IMR-90 (cell line): ENCODE measurements at regions not wholly inside any gene's neighbourhood (a gene's known extent, or its start where the extent isn't known, plus 50 kb on each side); places are given as distances from the start of the nearest gene placed in this dataset.

Source experiments
- ATAC-seq: fragments of 200-7000 bp; cut with Tn5 transposase; 2 replicates; pipeline ENCODE4 v1.9.1; 2020; ENCODE audit warnings: low read depth, mild to moderate bottlenecking, moderate library complexity
- BruUV-seq: library from RNA; stranded (reverse); fragments of 400-500 nt; replicated peaks from 2 replicates; lab custom pipeline; 2021; lab: Mats Ljungman, UMichigan
- CTCF ChIA-PET: fragments of 300-600 bp; formaldehyde crosslinking; extraction: SDS; loops from one replicate; lab custom pipeline; 2021; ENCODE audit warnings: antibody characterized with exemption; lab: Yijun Ruan, JAX
- POLR2A ChIA-PET: fragments of 300-600 bp; sonication (Branson Sonifier 250); formaldehyde crosslinking; loops from one replicate; lab custom pipeline; 2022; ENCODE audit warnings: antibody characterized with exemption; ENCODE audit not compliant: unreplicated experiment; lab: Charles Lee
- DNase-seq: peaks from one replicate; pipeline ENCODE4 v3.0.0; 2013
- H2AFZ ChIP-seq: replicated peaks from 2 replicates; pipeline ENCODE3; 2013; ENCODE audit warnings: low read length, mild to moderate bottlenecking; ENCODE audit not compliant: poor library complexity
- H2AK5ac ChIP-seq: 2 replicates; pipeline ENCODE4 v1.6.1; 2013; ENCODE audit warnings: low read depth, low read length, inconsistent platforms
- H2AK9ac ChIP-seq: replicated peaks from 2 replicates; pipeline ENCODE3; 2013; ENCODE audit warnings: mild to moderate bottlenecking, low read depth, low read length, moderate library complexity; ENCODE audit not compliant: poor library complexity
- H2BK120ac ChIP-seq: 2 replicates; pipeline ENCODE4 v1.6.1; 2013; ENCODE audit warnings: low read depth, low read length, inconsistent platforms
- H2BK15ac ChIP-seq: 3 replicates; pipeline ENCODE4 v1.6.1; 2013; ENCODE audit warnings: low read depth, low read length, inconsistent platforms
- H2BK20ac ChIP-seq: 2 replicates; pipeline ENCODE4 v1.6.1; 2013; ENCODE audit warnings: low read depth, mild to moderate bottlenecking, inconsistent platforms, low read length, moderate library complexity
- H2BK5ac ChIP-seq: 2 replicates; pipeline ENCODE4 v1.6.1; 2013; ENCODE audit warnings: mild to moderate bottlenecking, low read depth, low read length, inconsistent platforms; ENCODE audit not compliant: poor library complexity, severe bottlenecking
- H3K14ac ChIP-seq: replicated peaks from 2 replicates; pipeline ENCODE4 v1.6.1; 2013; ENCODE audit warnings: low read depth, low read length, inconsistent platforms
- H3K18ac ChIP-seq: 2 replicates; pipeline ENCODE4 v1.6.1; 2013; ENCODE audit warnings: low read depth, low read length, control low read depth
- H3K23ac ChIP-seq: 2 replicates; pipeline ENCODE4 v1.6.1; 2013; ENCODE audit warnings: low read depth, low read length, inconsistent platforms
- H3K27ac ChIP-seq: 2 replicates; pipeline ENCODE4 v1.5.1; 2013; ENCODE audit warnings: mild to moderate bottlenecking, control low read depth, low read length; ENCODE audit not compliant: insufficient read depth
- H3K27me3 ChIP-seq: 2 replicates; pipeline ENCODE4 v1.6.1; 2013; ENCODE audit warnings: low read length; ENCODE audit not compliant: control insufficient read depth, insufficient read depth
- H3K36me3 ChIP-seq: 2 replicates; pipeline ENCODE4 v1.6.1; 2013; ENCODE audit warnings: low read length, mixed read lengths; ENCODE audit not compliant: control insufficient read depth, insufficient read depth
- H3K4ac ChIP-seq: 2 replicates; pipeline ENCODE4 v1.6.1; 2013; ENCODE audit warnings: low read depth, low read length, inconsistent platforms
- H3K4me1 ChIP-seq: 2 replicates; pipeline ENCODE4 v1.6.1; 2013; ENCODE audit warnings: low read length, mixed read lengths; ENCODE audit not compliant: control insufficient read depth, insufficient read depth
- H3K4me2 ChIP-seq: 2 replicates; pipeline ENCODE4 v1.6.1; 2013; ENCODE audit warnings: low read depth, mild to moderate bottlenecking, control low read depth, low read length, moderate library complexity
- H3K4me3 ChIP-seq: 2 replicates; pipeline ENCODE4 v1.5.1; 2013; ENCODE audit warnings: low read depth, mild to moderate bottlenecking, control low read depth, low read length, moderate library complexity; ENCODE audit not compliant: insufficient read depth
- H3K56ac ChIP-seq: 2 replicates; pipeline ENCODE4 v1.6.1; 2013; ENCODE audit warnings: low read length, inconsistent platforms; ENCODE audit not compliant: insufficient read depth; ENCODE audit errors: extremely low read depth
- H3K79me1 ChIP-seq, 2 experiments: 2 replicates each; pipeline ENCODE4 v1.6.1; 2013; ENCODE audit warnings: low read length in 2 of 2, inconsistent platforms in 1 of 2, low read depth in 1 of 2
- H3K9ac ChIP-seq: 2 replicates; pipeline ENCODE4 v1.6.1; 2013; ENCODE audit warnings: low read depth, low read length, control low read depth
- H3K9me1 ChIP-seq: 2 replicates; pipeline ENCODE4 v1.6.1; 2013; ENCODE audit warnings: low read length, inconsistent platforms; ENCODE audit not compliant: insufficient read depth
- H3K9me3 ChIP-seq: 2 replicates; pipeline ENCODE4 v1.6.1; 2013; ENCODE audit warnings: low read length; ENCODE audit not compliant: control insufficient read depth, insufficient read depth
- H4K20me1 ChIP-seq: 2 replicates; pipeline ENCODE4 v1.6.1; 2013; ENCODE audit warnings: low read length, inconsistent platforms; ENCODE audit not compliant: insufficient read depth
- H4K5ac ChIP-seq: 2 replicates; pipeline ENCODE4 v1.6.1; 2013; ENCODE audit warnings: mild to moderate bottlenecking, low read depth, low read length, control low read depth
- H4K8ac ChIP-seq, 2 experiments: 2 replicates each; pipeline ENCODE4 v1.6.1; 2013; ENCODE audit warnings: low read depth in 2 of 2, low read length in 2 of 2, control low read depth in 1 of 2, inconsistent platforms in 1 of 2
- H4K91ac ChIP-seq: 2 replicates; pipeline ENCODE4 v1.6.1; 2013; ENCODE audit warnings: low read depth, low read length, inconsistent platforms; ENCODE audit not compliant: insufficient read depth
- BHLHE40 ChIP-seq: fragments of 150-350 bp; IDR thresholded peaks from 2 replicates; pipeline ENCODE4 v1.6.1; 2016; ENCODE audit warnings: mild to moderate bottlenecking, low read depth, low read length
- CEBPB ChIP-seq: IDR thresholded peaks from 2 replicates; pipeline ENCODE4 v1.6.1; 2012; ENCODE audit warnings: low read depth, low read length, improper control_type of control experiment
- CHD1 ChIP-seq: IDR thresholded peaks from 2 replicates; pipeline ENCODE4 v1.6.1; 2012; ENCODE audit warnings: low read depth, low read length, improper control_type of control experiment
- FOS ChIP-seq: fragments of 150-350 bp; IDR thresholded peaks from 2 replicates; pipeline ENCODE4 v1.6.1; 2016; ENCODE audit warnings: low read depth, low read length
- MAFK ChIP-seq: IDR thresholded peaks from 2 replicates; pipeline ENCODE4 v1.6.1; 2012; ENCODE audit warnings: low read depth, low read length, improper control_type of control experiment
- MAZ ChIP-seq: IDR thresholded peaks from 2 replicates; pipeline ENCODE4 v1.6.1; 2012; ENCODE audit warnings: low read depth, mild to moderate bottlenecking, low read length, improper control_type of control experiment, moderate library complexity, borderline replicate concordance
- MXI1 ChIP-seq: IDR thresholded peaks from 2 replicates; pipeline ENCODE4 v1.6.1; 2012; ENCODE audit warnings: low read depth, mild to moderate bottlenecking, low read length, moderate library complexity, borderline replicate concordance
- POLR2A ChIP-seq: IDR thresholded peaks from 2 replicates; pipeline ENCODE4 v1.6.1; 2012; ENCODE audit warnings: mild to moderate bottlenecking, low read depth, low read length
- RFX5 ChIP-seq: IDR thresholded peaks from 2 replicates; pipeline ENCODE4 v1.8.0; 2012; ENCODE audit warnings: low read depth, mild to moderate bottlenecking, low read length, moderate library complexity
- SMC3 ChIP-seq: fragments of 150-350 bp; IDR thresholded peaks from 2 replicates; pipeline ENCODE4 v1.6.1; 2016; ENCODE audit warnings: low read depth, mild to moderate bottlenecking, antibody characterized with exemption, low read length, moderate library complexity
- WGBS, 2 experiments: methylation state at CpG; one replicate each; pipeline versions ENCODE4 v1.1.5 to v1.1.7; 2013; ENCODE audit warnings: missing lambda C conversion rate in 2 of 2; ENCODE audit not compliant: insufficient read length in 1 of 2; ENCODE audit errors: extremely low coverage in 2 of 2; 5-methylcytosine and 5-hydroxymethylcytosine counted together
- dilution Hi-C: fragments of 300-500 bp; cut with HindIII; formaldehyde crosslinking; loops from one replicate; pipeline ENCODE4 v1.14.3; 2018; ENCODE audit warnings: low sequenced_read_pairs; ENCODE audit not compliant: unreplicated experiment
- in situ Hi-C: fragments of 300-500 bp; cut with MboI; formaldehyde crosslinking; loops from 3 replicates; pipeline ENCODE4 v1.14.3; 2019; ENCODE audit warnings: low sequenced_read_pairs, inconsistent platforms, mixed read lengths
- intact Hi-C: fragments of 100-400 bp; cut with micrococcal nuclease; formaldehyde crosslinking; loops from 2 replicates; pipeline ENCODE4 v1.10.0; 2022
- TF ChIP-seq, protein P1 (sequence below): fragments of 150-350 bp; IDR thresholded peaks from 2 replicates; pipeline ENCODE4 v1.6.1; 2016; ENCODE audit warnings: low read depth, mild to moderate bottlenecking, low read length, moderate library complexity, borderline replicate concordance

DNA sequence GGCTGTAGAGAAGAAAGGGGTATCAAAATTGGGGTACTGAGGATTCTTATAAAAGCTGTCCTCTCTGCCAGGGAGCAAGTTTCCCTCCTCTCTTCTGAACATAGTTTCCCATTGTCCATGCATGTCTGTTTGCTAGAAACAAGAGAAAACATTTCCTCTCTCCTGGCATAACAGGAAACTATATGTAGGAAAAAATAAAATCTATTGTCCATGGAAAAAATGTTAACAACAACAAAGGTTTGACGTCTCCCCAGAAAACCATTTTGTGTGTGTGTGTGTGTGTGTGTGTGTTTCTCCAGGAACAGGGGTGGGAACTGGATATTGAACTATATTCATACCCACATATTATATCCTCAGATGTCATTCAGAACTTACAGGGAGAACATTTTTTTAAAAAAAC, 107.2 kb downstream of the GASK1B start:
- TF ChIP-seq CHD1 (no peak), FOS (no peak), CEBPB (no peak), MAFK (no peak), MXI1 (no peak), SMC3 (no peak), MAZ (no peak), RFX5 (no peak), POLR2A (no peak), BHLHE40 (no peak)
- TF ChIP-seq, protein P1, sequence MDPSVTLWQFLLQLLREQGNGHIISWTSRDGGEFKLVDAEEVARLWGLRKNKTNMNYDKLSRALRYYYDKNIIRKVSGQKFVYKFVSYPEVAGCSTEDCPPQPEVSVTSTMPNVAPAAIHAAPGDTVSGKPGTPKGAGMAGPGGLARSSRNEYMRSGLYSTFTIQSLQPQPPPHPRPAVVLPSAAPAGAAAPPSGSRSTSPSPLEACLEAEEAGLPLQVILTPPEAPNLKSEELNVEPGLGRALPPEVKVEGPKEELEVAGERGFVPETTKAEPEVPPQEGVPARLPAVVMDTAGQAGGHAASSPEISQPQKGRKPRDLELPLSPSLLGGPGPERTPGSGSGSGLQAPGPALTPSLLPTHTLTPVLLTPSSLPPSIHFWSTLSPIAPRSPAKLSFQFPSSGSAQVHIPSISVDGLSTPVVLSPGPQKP: no peak
- Histone ChIP-seq H2BK5ac (no peak overlapping the region), H2AK9ac (no peak overlapping the region), H3K9ac (no peak overlapping the region), H3K4ac (no peak overlapping the region), H3K23ac (no peak overlapping the region), H3K4me3 (no peak overlapping the region), H2BK15ac (no peak overlapping the region), H2AFZ (no peak overlapping the region), H4K20me1 (no peaks in the 10 kb centered on the region), H3K18ac (no peak overlapping the region), H3K9me3 (no peaks in the 10 kb centered on the region), H3K27me3 (no peaks in the 10 kb centered on the region), H3K79me1 (no peaks in the 10 kb centered on the region), H2BK120ac (no peak overlapping the region), H3K56ac (no peak overlapping the region), H4K8ac (no peak overlapping the region), H4K5ac (no peak overlapping the region), H2BK20ac (no peak overlapping the region), H3K9me1 (no peaks in the 10 kb centered on the region), H3K14ac (no peak overlapping the region), H3K4me1 (peaks cover 2% of the 10 kb centered on the region; the same call in 1 of the 2 replicates), H3K4me2 (no peak overlapping the region), H2AK5ac (no peak overlapping the region), H4K91ac (no peak overlapping the region), H3K36me3 (no peaks in the 10 kb centered on the region), H3K27ac (no peak overlapping the region)
- dilution Hi-C loops: no loop called here
- intact Hi-C loops: loop anchor here (2.0 kb wide), 1 partner anchor 13 kb away; no protein-coding TSS in a partner anchor
- in situ Hi-C loops: no loop called here
- ChIA-PET CTCF (no interaction called here), POLR2A (no interaction called here)
- WGBS, 2 experiments: no CpG with 5 or more reads among the region's 1 CpG
- ATAC-seq (no peak), DNase-seq (no peak)
- BruUV-seq: no TSS peak
